Vagina (tissue), 2 donors: ENCODE measurements at regions not wholly inside any gene's neighbourhood (a gene's known extent, or its start where the extent isn't known, plus 50 kb on each side); places are given as distances from the start of the nearest gene placed in this dataset.

Experiments
- POLR2A ChIP-seq, 2 donors: fragments of 450-650 bp; IDR thresholded peaks; one replicate each; pipeline ENCODE4 v1.6.1; 2017; ENCODE audit warnings: antibody characterized with exemption in 2 of 2, mild to moderate bottlenecking in 2 of 2, moderate library complexity in 2 of 2
- POLR2AphosphoS5 ChIP-seq, 2 donors: sonication (generic); formaldehyde crosslinking; IDR thresholded peaks; one replicate each; pipeline ENCODE4 v1.9.0; 2017; ENCODE audit warnings: antibody characterized with exemption in 2 of 2, mild to moderate bottlenecking in 2 of 2, low read depth in 1 of 2; ENCODE audit not compliant: insufficient read depth in 1 of 2
- TF ChIP-seq, protein P1 (sequence below), 3 experiments: fragments of 450-650 bp in 2 of 3; fragments of 200-600 bp in 1 of 3; sonication (generic) in 1 of 3; IDR thresholded peaks; one replicate each; pipeline ENCODE4 v1.5.1; 2017 to 2019; ENCODE audit warnings: antibody characterized with exemption in 3 of 3, mild to moderate bottlenecking in 2 of 3, moderate library complexity in 2 of 3

GRCh38 chr2:45123521-45124191 is 114.4 kb upstream of the SIX2 start:
- TF ChIP-seq, protein P1, sequence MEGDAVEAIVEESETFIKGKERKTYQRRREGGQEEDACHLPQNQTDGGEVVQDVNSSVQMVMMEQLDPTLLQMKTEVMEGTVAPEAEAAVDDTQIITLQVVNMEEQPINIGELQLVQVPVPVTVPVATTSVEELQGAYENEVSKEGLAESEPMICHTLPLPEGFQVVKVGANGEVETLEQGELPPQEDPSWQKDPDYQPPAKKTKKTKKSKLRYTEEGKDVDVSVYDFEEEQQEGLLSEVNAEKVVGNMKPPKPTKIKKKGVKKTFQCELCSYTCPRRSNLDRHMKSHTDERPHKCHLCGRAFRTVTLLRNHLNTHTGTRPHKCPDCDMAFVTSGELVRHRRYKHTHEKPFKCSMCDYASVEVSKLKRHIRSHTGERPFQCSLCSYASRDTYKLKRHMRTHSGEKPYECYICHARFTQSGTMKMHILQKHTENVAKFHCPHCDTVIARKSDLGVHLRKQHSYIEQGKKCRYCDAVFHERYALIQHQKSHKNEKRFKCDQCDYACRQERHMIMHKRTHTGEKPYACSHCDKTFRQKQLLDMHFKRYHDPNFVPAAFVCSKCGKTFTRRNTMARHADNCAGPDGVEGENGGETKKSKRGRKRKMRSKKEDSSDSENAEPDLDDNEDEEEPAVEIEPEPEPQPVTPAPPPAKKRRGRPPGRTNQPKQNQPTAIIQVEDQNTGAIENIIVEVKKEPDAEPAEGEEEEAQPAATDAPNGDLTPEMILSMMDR (IDR thresholded peaks at IDR 0.05): no peak
- no peak for TF ChIP-seq POLR2A (IDR thresholded peaks at IDR 0.05)
- TF ChIP-seq POLR2AphosphoS5 (IDR thresholded peaks at IDR 0.05; ENCODE audit: insufficient read depth in 1 of 2, low read depth in 1 of 2): no peak
